ENCODE measurements at regions not wholly inside any gene's neighbourhood (a gene's known extent, or its start where the extent isn't known, plus 50 kb on each side); places are given as distances from the start of the nearest gene placed in this dataset.
"Not testable (repeated sequence)": the region's sequence is repeated elsewhere in the genome, so short reads cannot be mapped to it uniquely, and the experiment has no call there.

DNA sequence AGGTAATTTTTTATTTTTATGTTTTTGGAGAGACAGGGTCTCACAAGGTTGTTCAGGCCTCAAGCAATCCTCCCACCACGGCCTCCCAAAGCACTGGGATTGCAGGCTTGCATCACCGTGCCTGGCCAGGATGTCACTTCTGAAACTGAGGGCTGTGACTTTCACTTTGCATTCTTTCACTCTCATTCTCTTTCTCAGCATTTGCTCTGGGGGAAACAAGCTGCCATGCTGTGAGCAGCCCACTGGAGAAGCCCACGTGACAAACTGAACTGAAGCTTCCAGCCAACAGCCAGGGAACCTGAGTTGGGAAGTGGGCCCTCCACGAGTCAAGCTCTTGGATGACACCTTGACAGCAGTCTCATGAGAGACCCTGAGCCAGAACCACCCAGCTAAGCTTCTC lies 109.4 kb downstream of the C5orf15 start:
- DNase-seq, result no peak

GRCh38 chr5:133857595-133858313 lies 110.7 kb downstream of the C5orf15 start:
- not testable (repeated sequence) for H3K36me3 Mint-ChIP-seq (ENCODE audit: low read depth); DNase-seq; H3K27ac Mint-ChIP-seq; H3K4me3 Mint-ChIP-seq
- Mint-ChIP-seq H3K4me1 (peaks cover 24% of the 10 kb centered on the region), H3K9me3 (peaks cover 67% of the 10 kb centered on the region), H3K27me3 (ENCODE audit: low read depth, poor library complexity) (peaks cover 12% of the 10 kb centered on the region)

More for the DNA sequence above, 109.4 kb downstream of the C5orf15 start:
- peaks cover 9% of the 10 kb centered on the region for H3K36me3 Mint-ChIP-seq (ENCODE audit: low read depth)
- no peak overlapping the region for H3K4me3 Mint-ChIP-seq
- H3K27me3 Mint-ChIP-seq (ENCODE audit: low read depth, poor library complexity), result peaks cover 11% of the 10 kb centered on the region
- peaks cover 22% of the 10 kb centered on the region for H3K4me1 Mint-ChIP-seq
- peaks cover 56% of the 10 kb centered on the region for H3K9me3 Mint-ChIP-seq
- TF ChIP-seq, protein P1, sequence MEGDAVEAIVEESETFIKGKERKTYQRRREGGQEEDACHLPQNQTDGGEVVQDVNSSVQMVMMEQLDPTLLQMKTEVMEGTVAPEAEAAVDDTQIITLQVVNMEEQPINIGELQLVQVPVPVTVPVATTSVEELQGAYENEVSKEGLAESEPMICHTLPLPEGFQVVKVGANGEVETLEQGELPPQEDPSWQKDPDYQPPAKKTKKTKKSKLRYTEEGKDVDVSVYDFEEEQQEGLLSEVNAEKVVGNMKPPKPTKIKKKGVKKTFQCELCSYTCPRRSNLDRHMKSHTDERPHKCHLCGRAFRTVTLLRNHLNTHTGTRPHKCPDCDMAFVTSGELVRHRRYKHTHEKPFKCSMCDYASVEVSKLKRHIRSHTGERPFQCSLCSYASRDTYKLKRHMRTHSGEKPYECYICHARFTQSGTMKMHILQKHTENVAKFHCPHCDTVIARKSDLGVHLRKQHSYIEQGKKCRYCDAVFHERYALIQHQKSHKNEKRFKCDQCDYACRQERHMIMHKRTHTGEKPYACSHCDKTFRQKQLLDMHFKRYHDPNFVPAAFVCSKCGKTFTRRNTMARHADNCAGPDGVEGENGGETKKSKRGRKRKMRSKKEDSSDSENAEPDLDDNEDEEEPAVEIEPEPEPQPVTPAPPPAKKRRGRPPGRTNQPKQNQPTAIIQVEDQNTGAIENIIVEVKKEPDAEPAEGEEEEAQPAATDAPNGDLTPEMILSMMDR (IDR thresholded peaks at IDR 0.05), result no peak
- no peak overlapping the region for H3K27ac Mint-ChIP-seq

DNA sequence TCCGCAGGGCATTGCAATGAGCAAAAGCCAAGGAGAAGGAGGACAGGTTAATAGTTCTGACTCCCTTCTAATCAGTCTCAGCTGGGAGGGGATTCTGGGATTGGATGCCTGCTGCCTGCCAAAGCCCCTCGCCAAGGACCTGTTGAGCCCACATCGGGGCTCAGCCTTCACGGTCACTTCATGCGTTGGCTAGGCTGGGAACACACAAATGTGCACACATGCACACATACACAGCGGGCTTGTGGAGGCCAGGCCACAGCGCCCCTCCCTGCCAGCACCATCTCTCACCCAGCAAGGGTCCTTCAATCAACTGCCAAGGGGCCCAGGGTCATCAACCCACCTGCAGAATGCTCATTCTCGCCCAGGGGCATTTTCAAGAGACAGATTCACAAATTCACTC lies 113.9 kb downstream of the C5orf15 start:
- H3K36me3 Mint-ChIP-seq (ENCODE audit: low read depth), result peaks cover 12% of the 10 kb centered on the region
- no peak for DNase-seq
- peaks cover 13% of the 10 kb centered on the region for H3K27me3 Mint-ChIP-seq (ENCODE audit: low read depth, poor library complexity)
- H3K4me3 Mint-ChIP-seq, result no peak overlapping the region
- H3K4me1 Mint-ChIP-seq, result peaks cover 30% of the 10 kb centered on the region
- TF ChIP-seq, protein P1 (IDR thresholded peaks at IDR 0.05), result no peak
- H3K9me3 Mint-ChIP-seq, result peaks cover 67% of the 10 kb centered on the region
- no peak overlapping the region for H3K27ac Mint-ChIP-seq

- TF ChIP-seq, protein P1 (IDR thresholded peaks at IDR 0.05), result no peak
- Mint-ChIP-seq H3K4me1 (peaks cover 34% of the 10 kb centered on the region), H3K27me3 (ENCODE audit: low read depth, poor library complexity) (peaks cover 19% of the 10 kb centered on the region), H3K36me3 (ENCODE audit: low read depth) (peaks cover 5% of the 10 kb centered on the region), H3K27ac (no peak overlapping the region), H3K4me3 (no peak overlapping the region), H3K9me3 (peaks cover 60% of the 10 kb centered on the region)
- DNase-seq, result no peak
Measured at GRCh38 chr5:133853646-133854365, 114.6 kb downstream of the C5orf15 start.

GRCh38 chr5:133851521-133851920 lies 116.9 kb downstream of the C5orf15 start:
- H3K36me3 Mint-ChIP-seq (ENCODE audit: low read depth), result peaks cover 5% of the 10 kb centered on the region

DNA sequence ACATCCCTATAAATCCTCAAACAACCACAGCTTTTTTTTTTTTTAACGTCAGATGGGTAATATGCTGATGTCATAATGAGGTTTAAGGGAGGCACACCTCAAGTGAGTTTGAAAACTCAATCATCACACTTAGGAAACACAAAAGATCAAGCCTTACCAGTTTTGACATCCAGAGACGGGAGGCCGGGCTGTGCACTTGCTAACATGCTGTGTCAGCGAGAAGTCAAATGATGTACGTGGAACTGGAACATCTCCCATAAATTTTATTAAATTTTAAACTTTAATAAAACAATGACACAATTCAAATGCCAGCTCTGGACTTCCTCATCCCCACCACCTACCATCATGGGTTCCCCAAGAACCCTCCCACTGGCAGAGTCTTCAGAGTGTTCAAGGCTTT lies 117.6 kb downstream of the C5orf15 start:
- H3K27me3 Mint-ChIP-seq (ENCODE audit: low read depth, poor library complexity), result peaks cover 27% of the 10 kb centered on the region

More at GRCh38 chr5:133851521-133851920, 116.9 kb downstream of the C5orf15 start:
- DNase-seq, result no peak
- Mint-ChIP-seq H3K27me3 (ENCODE audit: low read depth, poor library complexity) (peaks cover 27% of the 10 kb centered on the region), H3K4me3 (no peak overlapping the region), H3K27ac (no peak overlapping the region), H3K9me3 (peaks cover 40% of the 10 kb centered on the region), H3K4me1 (peaks cover 43% of the 10 kb centered on the region)
- TF ChIP-seq, protein P1 (IDR thresholded peaks at IDR 0.05), result no peak

More for the DNA sequence above, 117.6 kb downstream of the C5orf15 start:
- no peak for DNase-seq
- Mint-ChIP-seq H3K9me3 (peaks cover 33% of the 10 kb centered on the region), H3K4me3 (no peak overlapping the region), H3K36me3 (ENCODE audit: low read depth) (peaks cover 5% of the 10 kb centered on the region), H3K4me1 (peaks cover 43% of the 10 kb centered on the region), H3K27ac (no peak overlapping the region)
- TF ChIP-seq, protein P1 (IDR thresholded peaks at IDR 0.05), result no peak

Measured in nephron progenitor cell (in vitro differentiated cells).